SU-DHL-6 (cell line): ENCODE measurements at regions not wholly inside any gene's neighbourhood (a gene's known extent, or its start where the extent isn't known, plus 50 kb on each side); places are given as distances from the start of the nearest gene placed in this dataset.

Experiments
- EZH2phosphoT487 ChIP-seq: fragments of 200-600 bp; sonication (generic), shearing (Covaris generic); conservative IDR thresholded peaks from 2 replicates; pipeline ENCODE4 v1.6.1; 2018; ENCODE audit warnings: mild to moderate bottlenecking, antibody characterized with exemption, low read length, moderate library complexity, mixed read lengths
- TF ChIP-seq, protein P1 (sequence below): fragments of 200-600 bp; sonication (generic); IDR thresholded peaks from one replicate; pipeline ENCODE4 v1.5.1; 2017; ENCODE audit warnings: antibody characterized with exemption, mild to moderate bottlenecking, low read length, moderate library complexity; ENCODE audit not compliant: insufficient read depth, poor library complexity, severe bottlenecking

DNA sequence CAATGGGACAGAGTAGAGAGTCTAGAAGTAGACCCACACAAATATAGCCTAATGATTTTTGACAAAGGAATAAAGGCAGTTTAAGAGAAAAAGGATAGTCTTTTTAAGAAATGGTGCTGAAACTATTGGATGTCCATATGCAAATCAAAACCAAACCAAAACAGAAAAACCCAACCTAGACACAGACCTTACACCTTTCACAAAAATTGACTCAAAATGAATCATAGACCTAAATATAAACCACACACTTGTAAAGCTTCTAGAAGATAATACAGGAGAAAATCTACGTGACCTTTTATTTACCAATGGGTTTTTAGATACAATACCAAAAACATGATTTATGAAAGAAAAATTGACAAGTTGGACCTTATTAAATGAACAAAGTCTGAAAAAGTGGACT is 66.4 kb upstream of the MPHOSPH6 start:
- TF ChIP-seq EZH2phosphoT487: no peak
- TF ChIP-seq, protein P1, sequence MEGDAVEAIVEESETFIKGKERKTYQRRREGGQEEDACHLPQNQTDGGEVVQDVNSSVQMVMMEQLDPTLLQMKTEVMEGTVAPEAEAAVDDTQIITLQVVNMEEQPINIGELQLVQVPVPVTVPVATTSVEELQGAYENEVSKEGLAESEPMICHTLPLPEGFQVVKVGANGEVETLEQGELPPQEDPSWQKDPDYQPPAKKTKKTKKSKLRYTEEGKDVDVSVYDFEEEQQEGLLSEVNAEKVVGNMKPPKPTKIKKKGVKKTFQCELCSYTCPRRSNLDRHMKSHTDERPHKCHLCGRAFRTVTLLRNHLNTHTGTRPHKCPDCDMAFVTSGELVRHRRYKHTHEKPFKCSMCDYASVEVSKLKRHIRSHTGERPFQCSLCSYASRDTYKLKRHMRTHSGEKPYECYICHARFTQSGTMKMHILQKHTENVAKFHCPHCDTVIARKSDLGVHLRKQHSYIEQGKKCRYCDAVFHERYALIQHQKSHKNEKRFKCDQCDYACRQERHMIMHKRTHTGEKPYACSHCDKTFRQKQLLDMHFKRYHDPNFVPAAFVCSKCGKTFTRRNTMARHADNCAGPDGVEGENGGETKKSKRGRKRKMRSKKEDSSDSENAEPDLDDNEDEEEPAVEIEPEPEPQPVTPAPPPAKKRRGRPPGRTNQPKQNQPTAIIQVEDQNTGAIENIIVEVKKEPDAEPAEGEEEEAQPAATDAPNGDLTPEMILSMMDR: no peak
